Stimulated activated CD8-positive, alpha-beta memory T cell treated with anti-CD3 and anti-CD28 coated beads, Interleukin-2, amount 100 ng/mL, for 48 hours (primary cell): ENCODE measurements at regions not wholly inside any gene's neighbourhood (a gene's known extent, or its start where the extent isn't known, plus 50 kb on each side); places are given as distances from the start of the nearest gene placed in this dataset.

Source experiments
- DNase-seq, 2 donors: peaks; one replicate each; pipeline ENCODE4 v3.0.0-alpha.2; 2020; ENCODE audit warnings: low read depth in 2 of 2

- no peak for DNase-seq
Measured at GRCh38 chr12:115583591-115583990, 693.9 kb downstream of the MED13L start.

- no peak for DNase-seq
Measured at GRCh38 chr12:115577401-115577800, 700.1 kb downstream of the MED13L start.

GRCh38 chr12:115574826-115575225, 702.7 kb downstream of the MED13L start:
- no peak for DNase-seq

GRCh38 chr12:115572440-115572839, 705.1 kb downstream of the MED13L start:
- DNase-seq: no peak

- no peak for DNase-seq
Measured at GRCh38 chr12:115571446-115571845, 706.0 kb downstream of the MED13L start.

- DNase-seq: no peak
Measured at GRCh38 chr12:115571027-115571426, 706.5 kb downstream of the MED13L start.

GRCh38 chr12:115570069-115570777, 707.3 kb downstream of the MED13L start:
- no peak for DNase-seq

- no peak for DNase-seq
Measured at GRCh38 chr12:115569345-115570068, 708.0 kb downstream of the MED13L start.

DNA sequence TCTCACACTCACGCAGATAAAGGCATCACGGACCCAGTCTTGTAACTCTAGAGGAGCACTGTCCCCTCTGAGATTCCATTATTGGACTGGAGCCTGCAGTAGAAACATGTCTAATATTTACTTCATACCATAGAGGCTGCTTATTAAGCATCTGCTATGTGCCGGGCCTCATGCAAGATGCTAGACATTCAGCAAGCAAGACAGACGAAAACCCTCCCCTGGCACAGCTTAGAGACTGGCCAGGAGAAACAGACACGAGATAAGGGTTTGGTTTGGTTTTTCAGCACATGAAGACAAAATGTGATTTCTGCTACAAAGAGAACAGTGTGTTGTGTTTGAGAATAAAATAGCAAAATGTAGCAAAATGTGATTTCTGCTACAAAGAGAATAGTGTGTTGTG, 719.2 kb downstream of the MED13L start:
- DNase-seq: no peak

- DNase-seq: no peak
Measured at GRCh38 chr12:115553622-115554021, 723.9 kb downstream of the MED13L start.

- DNase-seq: no peak
Measured at GRCh38 chr12:115543269-115543668, 734.2 kb downstream of the MED13L start.

GRCh38 chr12:115542656-115543055, 734.8 kb downstream of the MED13L start:
- DNase-seq: no peak

GRCh38 chr12:115541891-115542421, 735.5 kb downstream of the MED13L start:
- DNase-seq: no peak

DNA sequence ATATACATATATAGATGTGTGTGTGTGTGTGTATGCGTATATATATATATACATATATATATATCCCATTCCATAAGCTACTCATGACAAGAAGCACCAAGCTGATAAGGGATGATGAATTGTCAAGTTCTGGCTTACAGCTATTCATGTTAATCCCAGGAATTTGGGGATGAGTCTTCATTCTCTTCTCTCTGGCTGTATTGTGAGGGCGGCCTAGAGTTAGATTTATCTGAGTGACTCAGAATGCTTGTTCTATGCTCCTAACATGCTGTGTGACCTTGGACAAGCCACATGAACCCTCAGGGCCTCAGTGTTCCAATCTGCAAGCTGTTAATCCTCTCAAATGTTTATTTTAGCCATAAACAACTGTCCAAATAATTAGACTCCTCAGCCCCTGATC, 749.0 kb downstream of the MED13L start:
- DNase-seq: no peak

GRCh38 chr12:115521771-115522409, 755.6 kb downstream of the MED13L start:
- no peak for DNase-seq

- DNase-seq: no peak
Measured at GRCh38 chr12:115519887-115520286, 757.6 kb downstream of the MED13L start.

DNA sequence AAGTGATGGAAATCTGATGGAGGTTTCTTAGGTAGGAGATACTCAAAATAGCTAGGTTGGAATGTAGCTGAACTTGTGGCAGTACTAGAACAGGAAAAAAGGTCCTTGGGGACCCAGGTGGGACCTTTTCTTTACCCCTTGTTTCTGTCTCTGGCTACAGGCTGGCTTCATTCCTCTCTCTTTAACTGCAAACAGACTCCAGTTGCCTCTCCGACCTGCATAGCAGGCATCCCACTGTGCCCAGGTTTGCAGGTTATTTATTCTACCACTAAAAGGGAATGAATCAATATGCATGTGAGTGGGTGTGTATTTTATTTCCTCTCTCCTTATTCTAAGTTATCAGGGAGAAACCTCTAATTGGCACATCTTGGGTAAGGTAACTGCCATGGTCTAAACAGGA, 758.1 kb downstream of the MED13L start:
- DNase-seq: no peak

DNA sequence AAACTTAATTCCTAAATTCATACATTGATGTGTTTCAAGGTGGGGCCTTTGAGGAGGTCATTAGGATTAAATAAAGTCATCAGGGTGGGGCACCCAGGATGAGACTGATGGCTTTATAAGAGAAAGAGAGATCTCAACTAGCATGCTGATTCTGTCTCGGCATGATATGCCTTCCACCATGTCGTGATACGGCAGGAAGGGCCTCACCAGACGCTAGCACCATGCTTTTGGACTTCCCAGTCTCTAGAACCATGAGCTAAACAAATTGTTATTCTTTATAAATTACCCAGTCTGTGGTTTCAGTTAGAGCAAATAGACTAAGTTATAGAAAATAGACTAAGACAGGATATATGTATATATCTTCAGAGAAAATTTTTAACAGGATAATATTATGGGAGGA, 759.6 kb downstream of the MED13L start:
- no peak for DNase-seq

DNA sequence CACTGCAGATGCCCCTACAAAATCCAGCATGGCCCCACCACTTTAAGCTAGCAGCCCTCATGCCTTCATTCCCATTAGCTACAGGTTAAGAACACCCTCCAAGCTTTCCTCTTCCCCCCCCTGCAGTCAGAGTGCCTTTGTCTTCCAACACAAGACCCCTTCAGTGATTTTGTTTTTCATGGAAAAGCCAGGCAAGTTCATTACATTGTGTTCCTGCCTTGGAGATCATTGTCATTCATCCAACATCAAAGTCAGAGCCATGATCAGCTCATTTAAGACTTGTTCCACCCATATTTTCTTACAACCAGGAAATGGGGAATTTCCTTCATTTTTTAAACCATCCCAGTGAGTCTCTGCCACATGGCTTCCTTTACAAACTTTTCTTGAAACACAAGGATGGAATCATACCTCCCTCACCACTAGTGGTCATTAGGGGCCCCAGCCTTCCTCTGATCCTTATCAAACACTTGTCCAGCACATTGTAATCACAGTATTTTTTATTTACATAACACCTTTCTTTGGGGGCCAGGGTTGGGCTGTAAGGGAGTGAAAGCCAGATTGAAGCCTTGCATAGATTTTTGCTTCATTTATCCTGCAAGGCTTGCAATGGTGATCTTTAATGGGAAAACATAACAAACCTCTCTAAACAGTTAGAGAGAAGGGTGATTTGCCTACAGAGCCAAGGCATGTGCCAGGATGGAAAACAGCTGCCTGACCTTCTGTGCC, 765.3 kb downstream of the MED13L start:
- DNase-seq: no peak

DNA sequence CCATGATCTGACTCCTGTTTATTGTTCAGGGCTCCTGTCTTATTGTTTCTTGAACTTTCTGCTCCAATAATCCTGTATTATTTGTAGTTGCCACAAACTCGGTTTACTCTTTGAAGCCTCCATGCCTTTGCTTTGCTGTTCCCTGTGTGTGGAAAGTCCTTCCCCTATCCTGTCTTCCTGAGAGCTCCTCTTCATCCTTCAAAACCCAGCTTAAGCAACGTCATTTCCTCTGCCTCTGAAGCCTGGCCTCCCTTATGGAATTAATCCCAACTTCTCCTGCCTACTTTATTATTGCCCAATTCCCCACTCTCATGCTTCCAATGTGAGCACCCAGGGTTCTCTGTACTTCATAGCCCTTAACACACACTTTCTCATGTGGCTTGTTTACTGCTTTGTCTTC, 766.2 kb downstream of the MED13L start:
- no peak for DNase-seq

DNA sequence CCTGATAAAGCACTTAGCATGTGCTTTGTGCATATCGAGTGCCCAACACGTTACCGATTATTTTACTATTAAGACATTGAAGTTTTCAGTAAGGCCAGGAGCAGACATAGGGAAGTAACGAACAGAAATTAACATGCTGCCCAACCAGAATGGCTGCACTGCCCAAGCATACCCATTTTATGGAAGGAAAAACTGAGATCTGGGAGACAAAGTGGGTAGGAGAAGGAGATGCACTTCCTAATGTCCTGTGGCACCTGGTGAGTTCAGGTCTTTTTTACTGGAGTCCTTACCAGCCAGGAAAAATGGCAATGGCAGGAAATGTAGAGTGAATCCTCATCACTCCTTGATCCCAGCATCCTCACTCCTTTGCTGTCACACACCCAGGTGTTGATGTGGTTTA, 768.5 kb downstream of the MED13L start:
- DNase-seq: no peak
